Embryonic facial prominence (tissue), 1 donor: ENCODE measurements at regions not wholly inside any gene's neighbourhood (a gene's known extent, or its start where the extent isn't known, plus 50 kb on each side); places are given as distances from the start of the nearest gene placed in this dataset.

Source experiments
- DNase-seq: peaks from one replicate; pipeline ENCODE4 v3.0.0-alpha.2; 2016; ENCODE audit errors: extremely low spot score

GRCh38 chr9:28005779-28006178, 432.5 kb upstream of the C9orf72 start:
- DNase-seq, result no peak

- no peak for DNase-seq
Observed at GRCh38 chr9:28007097-28007817, 434.0 kb upstream of the C9orf72 start.

- DNase-seq, result no peak
Observed at GRCh38 chr9:28014212-28014611, 440.9 kb upstream of the C9orf72 start.

- no peak for DNase-seq
Observed at GRCh38 chr9:28024676-28025075, 451.4 kb upstream of the C9orf72 start.

GRCh38 chr9:28025186-28025585, 451.9 kb upstream of the C9orf72 start:
- DNase-seq, result no peak

- no peak for DNase-seq
Observed at GRCh38 chr9:28031521-28032267, 458.4 kb upstream of the C9orf72 start.

GRCh38 chr9:28032268-28032590, 458.9 kb upstream of the C9orf72 start:
- no peak for DNase-seq

- DNase-seq, result no peak
Observed at GRCh38 chr9:28034242-28034641, 461.0 kb upstream of the C9orf72 start.

- DNase-seq, result no peak
Observed at GRCh38 chr9:28037968-28038367, 464.7 kb upstream of the C9orf72 start.

GRCh38 chr9:28045051-28045450, 471.8 kb upstream of the C9orf72 start:
- no peak for DNase-seq

- no peak for DNase-seq
Observed at GRCh38 chr9:28050046-28050445, 476.8 kb upstream of the C9orf72 start.

- DNase-seq, result no peak
Observed at GRCh38 chr9:28050941-28051340, 477.7 kb upstream of the C9orf72 start.

GRCh38 chr9:28051559-28052503, 478.6 kb upstream of the C9orf72 start:
- DNase-seq, result no peak

GRCh38 chr9:28053096-28053777, 480.0 kb upstream of the C9orf72 start:
- DNase-seq, result no peak

- DNase-seq, result no peak
Observed at GRCh38 chr9:28056006-28056405, 482.7 kb upstream of the C9orf72 start.

GRCh38 chr9:28056466-28056865, 483.2 kb upstream of the C9orf72 start:
- DNase-seq, result no peak

- DNase-seq, result no peak
Observed at GRCh38 chr9:28059192-28059591, 485.9 kb upstream of the C9orf72 start.

- DNase-seq, result no peak
Observed at GRCh38 chr9:28064241-28064815, 491.0 kb upstream of the C9orf72 start.

GRCh38 chr9:28073270-28073669, 500.0 kb upstream of the C9orf72 start:
- no peak for DNase-seq

- DNase-seq, result no peak
Observed at GRCh38 chr9:28079677-28080076, 506.4 kb upstream of the C9orf72 start.

GRCh38 chr9:28082671-28083070, 509.4 kb upstream of the C9orf72 start:
- no peak for DNase-seq
